Dermis microvascular lymphatic vessel endothelial cell (primary cell): ENCODE measurements at regions not wholly inside any gene's neighbourhood (a gene's known extent, or its start where the extent isn't known, plus 50 kb on each side); places are given as distances from the start of the nearest gene placed in this dataset.
"Not testable (repeated sequence)": the region's sequence is repeated elsewhere in the genome, so short reads cannot be mapped to it uniquely, and the experiment has no call there.

Experiments used
- DNase-seq, 2 donors: peaks; one replicate each; pipeline versions ENCODE4 v3.0.0 to v3.0.0-alpha.2; 2010; ENCODE audit warnings: low read depth in 2 of 2

DNA sequence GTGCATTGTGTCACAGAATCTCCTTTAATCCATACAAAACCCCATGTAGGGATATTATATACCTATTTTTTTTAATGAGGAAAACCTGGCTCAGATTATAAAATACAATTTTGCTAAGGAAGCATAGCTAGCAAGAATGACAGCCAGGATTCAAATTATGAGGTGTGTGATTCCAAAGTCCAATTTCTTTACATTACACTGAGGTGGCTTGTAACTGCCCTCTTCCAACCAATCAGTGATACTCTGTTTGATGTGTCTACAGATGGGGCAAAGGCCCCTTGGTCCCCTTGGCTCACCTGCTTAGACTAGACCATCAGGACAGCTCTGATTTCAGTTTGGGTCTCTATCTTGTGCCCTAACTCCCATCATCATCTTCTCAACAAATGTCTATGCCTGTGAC is 120.3 kb upstream of the ADAMTS9 start:
- no peak for DNase-seq

DNA sequence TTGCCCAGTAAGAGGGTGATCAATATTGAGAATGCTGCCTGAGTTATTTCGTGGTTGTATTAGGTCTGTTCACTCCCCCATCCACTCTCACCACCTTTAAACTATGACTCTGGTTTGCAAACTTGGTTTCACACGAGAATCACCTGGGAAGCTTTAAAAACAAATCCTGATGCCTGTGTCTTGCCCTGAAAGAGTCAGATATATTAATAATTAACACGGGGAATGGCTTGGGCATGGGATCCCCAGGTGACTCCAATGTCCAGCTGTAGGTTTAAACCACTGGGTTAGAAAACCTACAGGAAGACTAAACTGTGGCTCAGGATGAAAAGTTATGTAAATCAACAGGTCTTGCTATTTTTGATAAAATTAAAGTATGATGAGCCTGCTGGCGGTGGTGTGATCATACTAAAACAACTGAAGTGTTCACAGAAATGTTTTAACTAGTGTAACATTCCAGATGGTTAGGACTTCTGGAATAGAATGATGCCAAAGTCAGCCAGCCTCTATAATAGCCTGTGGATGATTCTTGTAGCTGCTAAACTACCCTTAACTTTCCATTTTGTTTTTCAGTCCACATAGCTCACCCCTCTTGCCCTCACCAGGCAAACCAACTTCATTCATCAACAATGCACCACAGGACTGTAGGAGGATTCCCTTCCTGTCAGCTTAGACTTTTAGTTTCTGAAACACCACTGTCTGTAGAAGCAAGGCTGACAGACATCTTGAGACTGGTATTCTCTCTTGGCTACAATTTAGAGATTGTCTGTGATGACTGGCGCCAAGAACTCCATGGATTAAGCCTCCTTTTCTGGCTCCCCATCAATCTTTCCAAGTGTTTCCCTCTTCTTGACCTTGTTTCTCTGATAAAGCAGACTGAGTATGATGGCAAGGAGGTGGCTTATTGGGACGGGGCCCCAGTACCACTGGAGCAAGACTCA is 119.1 kb upstream of the ADAMTS9 start:
- DNase-seq, result no peak

DNA sequence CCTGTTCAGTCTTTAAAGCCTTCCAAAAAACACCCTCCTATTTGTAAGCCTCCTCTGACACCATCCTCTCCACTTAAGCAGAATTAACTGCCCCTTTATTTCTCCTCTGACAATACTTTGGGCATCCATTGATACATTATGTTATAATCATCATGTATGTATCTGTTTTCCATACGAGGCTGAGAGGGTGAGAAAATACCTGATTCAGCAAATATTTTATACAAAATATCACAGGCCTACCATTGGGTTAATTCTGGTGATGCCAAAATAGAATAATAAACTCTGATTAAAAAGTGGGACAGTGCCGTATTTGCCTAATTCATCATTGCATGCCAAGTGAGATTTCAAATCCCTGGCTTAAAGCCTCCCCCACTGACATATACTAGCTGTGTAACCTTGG is 118.2 kb upstream of the ADAMTS9 start:
- DNase-seq, result no peak

DNA sequence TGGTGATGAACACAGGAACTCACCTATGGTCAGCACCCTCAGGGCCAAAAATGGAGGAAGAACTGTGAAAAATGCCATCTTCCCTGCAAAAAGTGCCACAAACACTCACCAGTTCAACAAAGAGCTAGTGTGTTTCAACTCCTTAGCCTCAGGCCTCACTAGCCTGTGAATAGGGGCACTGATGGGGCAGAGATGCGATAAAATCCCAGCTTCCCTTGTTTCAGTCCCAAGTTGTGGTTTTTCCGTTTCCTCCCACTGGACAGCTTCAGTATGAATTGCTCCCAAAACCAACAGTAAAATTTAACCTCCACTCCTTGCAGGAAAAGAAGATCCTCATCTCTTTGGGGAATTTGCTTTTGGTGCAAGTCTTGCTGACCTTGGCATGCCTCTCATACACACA is 117.4 kb upstream of the ADAMTS9 start:
- DNase-seq, result no peak

DNA sequence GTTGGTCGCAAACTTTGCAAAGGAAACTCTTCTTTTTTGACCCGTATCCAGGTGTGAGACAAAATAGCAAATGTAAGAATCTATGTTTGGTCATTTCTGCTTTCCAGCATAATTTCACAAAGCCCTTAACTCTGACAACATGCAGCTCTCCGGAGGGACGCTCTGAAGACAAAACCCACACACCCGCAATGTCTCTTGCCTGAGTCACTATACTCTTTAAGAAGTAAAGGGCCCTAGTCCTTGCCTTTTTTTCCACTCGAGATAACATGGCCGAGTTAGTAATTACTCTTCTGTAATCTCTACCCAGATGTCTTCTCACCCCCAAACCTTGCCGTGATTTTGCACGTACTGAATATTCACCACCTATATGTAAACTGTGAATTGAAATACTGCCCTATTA is 115.7 kb upstream of the ADAMTS9 start:
- no peak for DNase-seq

DNA sequence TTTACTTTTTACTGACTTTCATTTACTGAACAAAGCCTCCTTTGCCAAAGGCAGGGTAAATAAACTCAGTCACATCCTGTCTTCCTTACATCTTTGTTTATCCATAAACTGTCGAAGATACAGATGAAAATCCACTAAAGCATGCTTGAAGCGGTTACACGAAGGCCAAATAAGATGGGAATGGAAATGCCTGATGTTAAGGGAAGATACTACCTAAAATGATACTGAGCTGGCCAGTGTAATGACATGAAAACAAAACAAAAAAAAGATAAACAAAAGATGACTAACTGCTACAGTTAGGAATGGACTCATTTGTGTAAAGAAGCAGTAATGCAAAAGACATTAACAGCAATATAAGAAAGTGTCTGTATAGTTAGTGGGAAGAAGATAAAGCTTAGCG is 114.7 kb upstream of the ADAMTS9 start:
- DNase-seq, result no peak

DNA sequence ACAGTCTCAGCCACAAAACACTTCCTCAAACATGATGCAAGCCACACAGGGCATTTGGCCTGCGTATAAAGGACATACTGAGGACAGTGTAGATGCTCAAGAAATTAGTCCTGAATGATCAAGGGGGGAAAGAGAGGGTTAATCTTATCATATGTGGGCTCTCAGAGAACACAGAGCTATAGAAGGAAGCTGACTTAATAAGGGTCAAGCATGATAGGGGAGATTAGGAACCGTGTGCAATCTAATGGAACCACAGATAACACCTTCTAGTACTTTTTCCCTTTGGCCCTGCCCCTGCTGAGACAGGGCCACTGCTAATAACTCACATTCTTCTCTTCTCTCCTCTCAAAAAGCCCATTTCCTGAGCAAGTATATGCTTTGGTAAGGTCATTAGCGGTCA is 114.1 kb upstream of the ADAMTS9 start:
- DNase-seq, result no peak

DNA sequence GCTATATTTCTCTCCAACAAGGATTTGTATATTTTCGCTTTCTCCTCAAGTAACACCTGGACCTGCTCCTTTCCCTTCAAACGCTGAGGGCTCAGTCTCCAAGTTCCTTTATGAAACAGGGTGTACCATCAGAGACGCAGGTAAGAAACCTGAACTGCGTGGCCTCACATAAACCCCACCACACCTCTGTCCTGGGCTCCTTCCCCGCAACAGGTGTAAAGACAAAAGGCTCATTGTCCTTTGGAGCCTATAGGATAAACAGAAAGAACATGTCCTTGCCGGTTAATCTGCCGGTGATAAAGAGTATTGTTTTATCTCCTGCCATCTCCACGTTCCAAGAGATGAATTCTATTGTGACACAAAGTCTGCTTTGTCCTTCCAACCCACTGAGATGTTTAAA is 111.8 kb upstream of the ADAMTS9 start:
- DNase-seq, result no peak

DNA sequence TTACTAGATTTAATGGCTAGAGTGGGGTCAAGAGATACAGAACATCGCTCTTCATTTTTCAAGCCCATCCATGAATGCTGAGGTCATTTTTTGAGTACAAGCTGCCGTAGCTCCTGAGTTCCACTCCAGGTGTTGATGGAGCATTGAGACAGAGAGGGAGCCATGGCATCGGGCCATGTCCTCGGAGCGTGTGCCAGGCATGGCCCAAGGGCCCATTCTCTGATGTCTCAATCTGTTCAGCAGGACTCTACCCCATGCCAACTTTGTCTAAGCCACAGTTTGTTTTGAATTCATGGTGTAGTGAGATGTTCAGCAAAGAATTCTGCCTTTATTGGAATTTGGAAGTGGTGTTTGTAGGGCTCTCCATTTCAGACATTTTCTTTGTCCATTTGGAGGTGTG is 110.5 kb upstream of the ADAMTS9 start:
- no peak for DNase-seq

DNA sequence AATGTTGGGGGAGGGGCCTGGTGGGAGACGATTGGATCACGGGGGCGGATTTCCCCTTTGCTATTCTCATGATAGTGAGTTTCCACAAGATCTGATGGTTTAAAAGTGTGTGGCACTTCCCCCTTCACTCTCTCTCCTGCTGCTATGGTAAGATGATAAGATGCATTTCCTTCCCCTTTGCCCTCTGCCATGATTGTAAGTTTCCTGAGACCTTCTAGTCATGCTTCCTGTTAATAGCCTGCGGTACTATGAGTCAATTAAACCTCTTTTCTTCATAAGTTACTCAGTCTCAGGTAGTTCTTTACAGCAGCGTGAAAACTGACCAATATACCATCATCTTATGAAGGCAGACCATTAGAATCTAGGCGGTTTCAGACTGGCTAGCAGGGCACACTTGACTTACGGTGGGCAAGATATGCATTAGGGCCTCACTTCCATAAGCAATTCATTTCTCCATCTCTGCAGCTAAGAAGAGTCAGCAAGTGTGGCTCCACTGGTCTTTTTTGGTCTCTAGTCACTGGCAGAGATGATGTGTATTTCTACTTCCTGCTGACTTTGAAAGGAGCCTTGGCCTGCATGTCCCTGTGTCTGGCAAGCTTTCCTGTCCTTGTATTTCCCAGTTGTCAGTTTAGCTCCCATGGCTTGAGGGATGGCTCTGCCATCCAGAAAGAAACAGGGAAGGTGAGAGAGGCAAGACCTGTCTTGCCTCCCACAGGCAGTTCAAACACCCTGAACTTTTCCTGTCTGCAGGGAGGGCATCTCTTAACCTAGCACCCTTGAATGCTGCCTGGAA is 109.0 kb upstream of the ADAMTS9 start:
- DNase-seq, result peak; percentile 9 to 86

DNA sequence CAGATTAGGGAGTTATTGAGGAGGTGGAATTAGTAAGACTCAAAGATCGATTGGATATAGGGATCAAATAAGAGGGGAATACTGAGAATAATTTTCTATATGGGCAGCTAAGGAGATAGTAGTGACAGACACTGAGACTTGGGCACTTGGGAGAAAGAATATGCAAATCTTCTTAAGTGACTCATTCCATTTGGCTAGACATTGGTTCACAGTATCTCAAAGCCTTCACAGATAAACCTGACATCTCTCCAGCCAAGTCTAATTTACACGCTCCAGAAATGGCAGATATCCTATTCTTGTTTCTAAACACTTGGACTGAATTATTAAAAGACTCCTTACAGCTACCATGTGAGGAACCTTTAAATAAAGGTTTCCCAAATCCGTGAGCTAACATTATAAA is 104.6 kb upstream of the ADAMTS9 start:
- no peak for DNase-seq

DNA sequence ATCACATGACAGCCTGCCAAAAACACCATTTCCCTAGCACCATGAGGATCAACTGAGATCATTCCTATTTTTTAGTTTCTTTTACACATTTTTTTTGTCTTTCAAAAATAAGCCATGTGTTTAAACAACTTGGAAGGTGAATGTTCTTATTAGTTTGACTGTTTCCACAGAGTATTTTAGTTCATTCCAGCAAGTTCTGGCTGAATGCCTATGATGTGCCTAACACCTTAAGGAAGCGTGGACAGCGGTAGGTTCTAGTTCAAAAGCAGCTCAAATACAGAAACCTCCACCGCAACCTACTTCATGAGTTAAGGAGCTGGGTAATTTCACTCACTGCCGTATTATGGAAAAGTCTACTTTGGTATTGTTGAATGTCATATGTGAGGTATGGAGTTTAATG is 101.3 kb upstream of the ADAMTS9 start:
- DNase-seq, result no peak

DNA sequence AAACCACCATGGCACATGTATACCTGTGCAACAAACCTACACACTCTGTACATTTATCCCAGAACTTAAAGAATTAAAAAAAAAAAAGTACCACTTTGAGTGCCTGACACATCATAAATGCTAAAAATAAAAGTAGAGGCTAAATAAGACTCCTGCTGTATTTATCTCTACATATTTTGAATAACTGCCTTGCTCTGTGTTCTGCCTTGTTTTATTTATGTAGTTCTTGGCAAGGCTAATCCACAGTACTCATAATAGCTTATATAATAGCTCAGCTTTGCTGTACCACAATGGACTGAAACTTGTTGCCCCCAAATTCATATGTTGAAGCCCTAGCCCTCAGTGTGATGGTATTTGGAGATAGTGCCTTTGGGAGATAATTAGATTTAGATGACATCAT is 95.4 kb upstream of the ADAMTS9 start:
- DNase-seq, result no peak

DNA sequence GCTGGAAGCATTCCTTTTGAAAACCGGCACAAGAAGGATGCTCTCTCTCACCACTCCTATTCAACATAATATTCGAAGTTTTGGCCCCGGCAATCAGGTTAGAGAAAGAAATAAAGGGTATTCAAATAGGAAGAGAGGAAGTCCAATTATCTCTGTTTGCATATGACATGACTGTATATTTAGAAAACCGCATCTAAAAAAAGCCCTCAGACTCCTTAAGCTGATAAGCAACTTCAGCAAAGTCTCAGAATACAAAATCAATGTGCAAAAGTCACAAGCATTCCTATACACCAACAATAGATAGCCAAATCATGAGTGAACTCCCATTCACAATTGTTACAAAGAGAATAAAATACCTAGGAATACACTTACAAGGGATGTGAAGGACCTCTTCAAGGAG is 93.1 kb upstream of the ADAMTS9 start:
- not testable (repeated sequence) for DNase-seq

DNA sequence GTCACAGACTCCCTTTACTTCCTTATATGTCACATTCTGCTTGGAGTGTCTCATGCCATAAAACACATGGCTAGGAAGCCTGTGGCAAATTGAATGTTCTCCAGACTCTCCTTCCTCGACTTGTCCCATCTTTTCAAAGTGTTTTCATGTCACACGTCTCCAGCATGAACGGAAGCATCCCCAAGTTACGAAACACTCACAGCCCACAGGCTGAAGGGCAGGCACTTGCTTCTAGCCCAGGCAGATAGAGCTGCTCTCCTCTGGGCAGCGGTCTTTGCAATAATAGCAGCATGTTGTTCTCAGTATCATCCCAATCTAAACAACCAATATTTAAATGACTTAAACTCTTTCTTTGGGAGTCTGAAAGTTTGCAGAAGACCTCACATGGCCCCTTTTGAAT is 85.3 kb upstream of the ADAMTS9 start:
- DNase-seq, result no peak

DNA sequence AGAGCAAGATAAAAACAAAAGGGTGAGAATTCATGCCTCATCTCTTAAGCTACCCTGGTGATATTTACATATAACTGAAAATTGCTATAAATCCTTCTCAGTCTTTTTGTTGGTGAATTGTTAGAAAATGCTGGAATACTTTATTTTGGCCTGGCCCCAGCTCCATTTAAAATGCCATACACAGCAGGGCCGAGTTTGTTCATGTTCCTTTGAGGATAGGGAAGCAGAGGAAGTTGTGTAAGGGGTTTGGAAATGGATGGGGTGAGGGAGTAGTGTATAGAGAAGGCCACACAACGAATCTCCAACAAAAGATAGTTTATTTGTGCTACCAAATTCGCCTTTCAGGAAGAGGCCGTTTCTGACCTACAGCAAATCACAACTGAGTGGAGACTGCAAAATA is 78.6 kb upstream of the ADAMTS9 start:
- no peak for DNase-seq

DNA sequence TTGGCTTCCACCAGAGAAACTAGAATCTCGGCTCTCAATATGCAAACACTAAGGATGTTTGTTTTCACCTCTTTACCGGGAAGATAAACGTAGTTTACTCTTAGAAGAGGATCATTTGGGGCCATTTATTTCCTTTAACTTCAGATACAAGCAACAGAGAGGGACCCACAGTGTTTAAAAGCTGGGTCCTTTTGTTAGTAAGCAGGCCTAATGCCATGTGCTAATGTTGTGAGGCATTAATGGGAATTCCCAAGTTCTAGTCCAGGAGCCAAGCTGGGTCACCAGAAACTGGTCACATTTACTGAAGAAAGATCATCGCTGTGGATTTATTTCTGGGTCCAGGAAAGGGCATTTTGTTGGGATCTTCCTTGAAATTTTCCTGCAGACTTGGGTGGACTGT is 78.1 kb upstream of the ADAMTS9 start:
- no peak for DNase-seq

DNA sequence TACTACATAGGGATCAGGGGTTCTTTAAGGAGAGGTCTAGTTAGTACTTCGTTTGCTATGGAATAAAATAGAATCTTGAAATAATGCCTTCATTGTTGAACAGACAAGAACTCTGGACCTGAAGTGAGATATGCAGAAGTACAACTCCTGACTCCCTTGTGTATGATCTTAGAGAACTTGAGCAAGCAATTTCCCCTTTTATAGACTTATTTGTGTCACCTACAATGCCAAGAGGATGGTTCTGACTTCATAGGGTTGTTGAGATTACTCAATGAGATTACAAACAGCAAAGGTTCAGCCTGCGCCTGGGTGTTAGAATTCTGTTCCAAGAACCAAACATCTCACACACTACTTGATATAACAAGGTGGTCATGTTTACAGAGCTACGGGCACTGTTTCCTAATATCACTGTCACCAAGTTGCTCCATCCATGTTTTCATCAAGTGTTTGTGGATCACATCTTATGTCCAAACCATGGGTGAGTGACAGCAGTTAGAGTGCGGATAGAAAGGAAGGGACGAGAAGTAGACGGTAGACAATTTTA is 76.7 kb upstream of the ADAMTS9 start:
- DNase-seq, result no peak

DNA sequence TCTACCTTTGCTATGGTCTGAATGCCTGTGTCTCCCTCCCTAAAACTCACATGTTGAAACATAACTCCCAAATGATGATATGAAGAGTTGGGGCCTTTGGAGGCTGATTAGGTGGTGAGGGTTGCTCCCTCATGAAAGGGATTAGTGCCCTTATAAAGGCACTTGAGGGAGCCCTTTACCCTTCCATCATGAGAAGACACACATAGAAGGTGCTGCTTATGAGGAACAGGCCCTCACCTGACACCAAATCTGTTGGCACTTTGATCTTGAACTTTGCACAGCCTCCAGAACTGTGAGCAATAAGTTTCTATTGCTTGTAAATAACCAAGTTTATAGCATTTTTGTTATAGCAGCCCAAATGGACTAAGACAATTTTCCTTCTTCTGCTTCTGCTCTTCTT is 76.2 kb upstream of the ADAMTS9 start:
- no peak for DNase-seq

DNA sequence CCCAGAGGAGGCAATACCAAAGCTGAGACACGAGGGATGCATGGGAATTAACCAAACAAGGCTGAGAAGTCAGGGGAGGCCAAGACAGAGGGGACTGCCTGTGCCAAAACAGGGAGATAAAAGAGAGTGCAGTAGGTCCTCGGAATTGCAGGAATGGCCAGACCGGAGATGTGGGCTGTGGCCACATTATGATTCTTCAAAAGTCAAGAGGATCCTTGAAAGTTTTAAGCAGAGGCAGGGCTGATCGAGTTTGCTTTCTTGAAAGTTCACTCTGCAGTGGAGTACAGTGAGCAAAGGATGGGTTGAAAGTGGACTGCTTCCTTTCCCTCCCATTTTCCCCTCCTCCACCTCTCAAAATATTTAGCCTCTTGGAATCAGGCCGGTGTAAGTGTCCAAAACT is 73.9 kb upstream of the ADAMTS9 start:
- no peak for DNase-seq

DNA sequence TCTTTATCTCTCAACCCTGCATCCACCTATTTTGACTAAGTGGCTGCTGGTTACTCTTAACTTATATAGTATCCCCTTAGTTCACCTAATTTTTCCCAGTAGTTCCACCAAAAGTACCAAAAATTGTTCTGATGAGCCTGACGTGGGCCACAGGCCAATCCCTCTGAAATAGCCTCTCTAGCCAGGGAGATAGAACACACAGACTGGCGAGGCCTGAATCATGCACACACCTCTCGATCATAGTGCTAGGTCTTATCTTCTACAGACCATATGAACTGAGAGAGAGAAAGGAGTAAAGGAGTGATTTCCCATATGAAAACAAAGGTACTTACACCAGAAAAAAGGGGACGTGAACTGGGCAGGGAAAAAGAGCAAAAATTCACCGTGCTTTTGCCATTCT is 72.5 kb upstream of the ADAMTS9 start:
- no peak for DNase-seq

DNA sequence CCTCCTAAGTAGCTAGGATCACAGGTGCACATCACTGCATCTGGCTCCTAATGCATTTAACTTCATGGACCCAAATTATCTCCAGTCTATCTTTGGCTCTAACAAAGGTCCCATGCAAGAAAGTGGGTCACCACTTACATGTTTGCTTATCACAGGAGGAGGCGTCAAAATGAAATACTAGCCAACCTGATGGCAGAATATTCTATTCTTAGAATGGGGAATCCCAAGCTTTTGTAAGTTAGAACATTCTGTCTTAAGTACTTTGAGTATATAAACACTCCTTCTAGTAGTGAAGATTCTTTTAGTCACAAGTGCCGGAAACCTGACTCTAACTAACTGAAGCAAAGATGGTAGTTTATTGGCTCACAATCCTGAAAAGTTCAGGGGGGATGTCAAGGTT is 72.0 kb upstream of the ADAMTS9 start:
- DNase-seq, result no peak
